ENCODE measurements at regions not wholly inside any gene's neighbourhood (a gene's known extent, or its start where the extent isn't known, plus 50 kb on each side); places are given as distances from the start of the nearest gene placed in this dataset.
A peak's percentile ranks its signal among the peaks of the same experiment; 100 is the strongest.
"Not testable (repeated sequence)": the region's sequence is repeated elsewhere in the genome, so short reads cannot be mapped to it uniquely, and the experiment has no call there.

DNA sequence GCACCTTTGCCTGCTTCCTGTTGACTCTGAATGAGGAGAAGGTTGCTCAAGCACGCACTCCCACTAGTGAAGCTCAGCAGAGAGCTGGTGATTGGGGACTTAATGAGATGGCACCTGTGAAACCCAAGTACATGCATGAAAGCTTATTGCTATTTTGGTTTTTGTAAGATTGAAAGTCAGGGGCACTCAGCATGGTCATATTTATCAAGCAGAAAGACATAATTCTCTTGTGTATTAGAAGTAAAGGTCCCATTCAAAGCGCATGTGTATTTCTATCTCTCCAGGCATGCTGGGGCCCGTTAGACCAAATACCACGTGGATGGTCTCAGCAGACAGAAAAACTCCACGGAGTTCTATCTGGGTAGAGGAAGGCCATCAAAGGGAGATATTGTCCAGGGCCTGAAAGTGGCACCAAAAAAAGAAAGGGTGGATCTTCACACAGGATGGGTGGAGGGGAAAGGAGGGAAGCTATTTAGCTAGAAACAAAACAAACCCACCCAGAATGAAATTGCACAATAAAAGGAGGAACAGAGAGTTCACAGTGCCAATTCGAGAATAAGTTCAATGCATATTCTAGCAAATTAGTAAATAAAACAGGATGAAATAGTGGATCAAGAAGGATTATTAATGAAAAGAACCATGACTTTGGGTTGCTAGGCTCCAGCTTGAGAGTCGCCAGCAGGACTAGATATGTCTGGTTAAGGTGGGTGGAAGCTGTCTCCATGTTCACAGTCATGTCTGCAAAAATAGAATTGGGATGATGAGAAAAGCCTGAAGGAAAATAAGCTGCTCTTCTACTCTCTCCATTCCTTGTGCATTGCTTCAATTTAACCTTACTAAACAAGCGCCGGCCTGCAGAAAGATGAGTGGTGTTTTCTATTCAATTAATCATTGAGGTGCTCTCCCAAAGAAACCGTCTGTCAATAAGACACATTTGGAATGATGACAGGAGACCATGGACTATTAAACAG is 224.9 kb upstream of the DTNBP1 start:
- Histone ChIP-seq H3K36me3 (ENCODE audit: control insufficient read depth, insufficient read depth, low read length) (no peaks in the 10 kb centered on the region), H3K4me1 (ENCODE audit: control insufficient read depth, insufficient read depth, low read length) (peaks cover 6% of the 10 kb centered on the region), H3K4me3 (ENCODE audit: low read length) (no peak overlapping the region), H3K27ac (ENCODE audit: low read length) (no peak overlapping the region), H3K9me3 (ENCODE audit: control insufficient read depth, insufficient read depth, low read length) (no peaks in the 10 kb centered on the region), H3K27me3 (ENCODE audit: control insufficient read depth, insufficient read depth, low read length) (no peaks in the 10 kb centered on the region)
- Mint-ChIP-seq H3K36me3 (no peaks in the 10 kb centered on the region), H3K9me3 (no peaks in the 10 kb centered on the region), H3K4me3 (peak overlapping the region; percentile 73), H3K27me3 (ENCODE audit: low read depth in 2 of 2) (no peaks in the 10 kb centered on the region), H3K4me1 (peaks cover 18 to 38% of the 10 kb centered on the region in 2 donors), H3K27ac (peak overlapping the region; percentile 82 to 86)
- ATAC-seq (no peak), DNase-seq (no peak)
- WGBS (ENCODE audit: insufficient coverage) = 70% methylated on average over 8 of the region's 10 CpGs
- TF ChIP-seq, protein P1, sequence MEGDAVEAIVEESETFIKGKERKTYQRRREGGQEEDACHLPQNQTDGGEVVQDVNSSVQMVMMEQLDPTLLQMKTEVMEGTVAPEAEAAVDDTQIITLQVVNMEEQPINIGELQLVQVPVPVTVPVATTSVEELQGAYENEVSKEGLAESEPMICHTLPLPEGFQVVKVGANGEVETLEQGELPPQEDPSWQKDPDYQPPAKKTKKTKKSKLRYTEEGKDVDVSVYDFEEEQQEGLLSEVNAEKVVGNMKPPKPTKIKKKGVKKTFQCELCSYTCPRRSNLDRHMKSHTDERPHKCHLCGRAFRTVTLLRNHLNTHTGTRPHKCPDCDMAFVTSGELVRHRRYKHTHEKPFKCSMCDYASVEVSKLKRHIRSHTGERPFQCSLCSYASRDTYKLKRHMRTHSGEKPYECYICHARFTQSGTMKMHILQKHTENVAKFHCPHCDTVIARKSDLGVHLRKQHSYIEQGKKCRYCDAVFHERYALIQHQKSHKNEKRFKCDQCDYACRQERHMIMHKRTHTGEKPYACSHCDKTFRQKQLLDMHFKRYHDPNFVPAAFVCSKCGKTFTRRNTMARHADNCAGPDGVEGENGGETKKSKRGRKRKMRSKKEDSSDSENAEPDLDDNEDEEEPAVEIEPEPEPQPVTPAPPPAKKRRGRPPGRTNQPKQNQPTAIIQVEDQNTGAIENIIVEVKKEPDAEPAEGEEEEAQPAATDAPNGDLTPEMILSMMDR (IDR thresholded peaks at IDR 0.05) = no peak
- intact Hi-C loops (cut with micrococcal nuclease) = no loop called here

DNA sequence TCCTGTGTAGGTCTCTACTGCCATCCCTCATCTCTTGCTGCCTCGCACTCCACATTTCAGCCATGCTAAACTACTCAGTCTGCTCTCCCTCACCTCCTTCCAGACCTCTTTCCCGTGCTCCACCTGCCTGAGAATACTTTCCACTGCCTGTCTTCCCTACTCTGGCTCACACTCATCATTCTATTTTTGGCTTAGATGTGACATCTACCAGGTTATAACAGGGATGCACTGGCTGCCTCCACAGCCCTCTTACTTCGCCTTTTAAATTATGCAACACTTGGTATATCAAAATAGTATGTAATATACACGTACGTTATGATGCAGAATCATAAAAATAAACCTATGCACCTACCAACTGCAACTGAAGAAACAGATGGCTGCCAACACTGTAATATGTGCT is 222.8 kb upstream of the DTNBP1 start:
- peaks cover 11% of the 10 kb centered on the region for H3K4me1 ChIP-seq (ENCODE audit: control insufficient read depth, insufficient read depth, low read length)
- ATAC-seq = no peak
- H3K9me3 ChIP-seq (ENCODE audit: control insufficient read depth, insufficient read depth, low read length) = no peaks in the 10 kb centered on the region
- no peak overlapping the region for H3K4me3 ChIP-seq (ENCODE audit: low read length)
- DNase-seq = no peak
- H3K4me1 Mint-ChIP-seq = peaks cover 29 to 44% of the 10 kb centered on the region in 2 donors
- H3K36me3 Mint-ChIP-seq = no peaks in the 10 kb centered on the region
- H3K9me3 Mint-ChIP-seq = peaks cover 0 to 2% of the 10 kb centered on the region in 2 donors
- H3K27ac ChIP-seq (ENCODE audit: low read length) = no peak overlapping the region
- no peaks in the 10 kb centered on the region for H3K27me3 ChIP-seq (ENCODE audit: control insufficient read depth, insufficient read depth, low read length)
- H3K27ac Mint-ChIP-seq = no peak overlapping the region
- H3K4me3 Mint-ChIP-seq = no peak overlapping the region
- WGBS (ENCODE audit: insufficient coverage) = 98% methylated on average over 5 of the region's 5 CpGs
- TF ChIP-seq, protein P1 (IDR thresholded peaks at IDR 0.05) = no peak
- intact Hi-C loops (cut with micrococcal nuclease) = no loop called here
- H3K27me3 Mint-ChIP-seq (ENCODE audit: low read depth in 2 of 2) = no peaks in the 10 kb centered on the region
- no peaks in the 10 kb centered on the region for H3K36me3 ChIP-seq (ENCODE audit: control insufficient read depth, insufficient read depth, low read length)

DNA sequence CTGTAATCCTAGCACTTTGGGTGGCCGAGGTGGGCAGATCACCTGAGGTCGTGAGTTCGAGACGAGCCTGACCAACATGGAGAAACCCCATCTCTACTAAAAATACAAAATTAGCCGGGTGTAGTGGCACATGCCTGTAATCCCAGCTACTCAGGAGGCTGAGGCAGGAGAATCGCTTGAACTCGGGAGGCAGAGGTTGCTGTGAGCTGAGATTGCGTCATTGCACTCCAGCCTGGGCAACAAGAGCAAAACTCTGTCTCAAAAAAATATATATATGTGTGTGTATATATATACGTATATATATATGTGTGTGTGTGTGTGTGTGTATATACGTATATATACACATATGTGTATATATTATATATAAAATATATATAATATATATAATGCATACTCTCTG is 220.8 kb upstream of the DTNBP1 start:
- intact Hi-C loops (cut with micrococcal nuclease); H3K27ac ChIP-seq (ENCODE audit: low read length): not testable (repeated sequence)
- H3K4me1 ChIP-seq (ENCODE audit: control insufficient read depth, insufficient read depth, low read length) = peaks cover 21% of the 10 kb centered on the region

GRCh38 chr6:15882915-15883314 is 220.1 kb upstream of the DTNBP1 start:
- H3K4me3 Mint-ChIP-seq = no peak overlapping the region
- no peaks in the 10 kb centered on the region for H3K27me3 Mint-ChIP-seq (ENCODE audit: low read depth in 2 of 2)
- Histone ChIP-seq H3K27ac (ENCODE audit: low read length) (no peak overlapping the region), H3K4me3 (ENCODE audit: low read length) (no peak overlapping the region), H3K4me1 (ENCODE audit: control insufficient read depth, insufficient read depth, low read length) (peaks cover 21% of the 10 kb centered on the region), H3K27me3 (ENCODE audit: control insufficient read depth, insufficient read depth, low read length) (no peaks in the 10 kb centered on the region), H3K36me3 (ENCODE audit: control insufficient read depth, insufficient read depth, low read length) (no peaks in the 10 kb centered on the region), H3K9me3 (ENCODE audit: control insufficient read depth, insufficient read depth, low read length) (no peaks in the 10 kb centered on the region)
- no peak for ATAC-seq
- TF ChIP-seq, protein P1 (IDR thresholded peaks at IDR 0.05) = no peak
- peaks cover 42 to 47% of the 10 kb centered on the region in 2 donors for H3K4me1 Mint-ChIP-seq
- intact Hi-C loops (cut with micrococcal nuclease) = no loop called here
- no peaks in the 10 kb centered on the region for H3K36me3 Mint-ChIP-seq
- H3K27ac Mint-ChIP-seq = no peak overlapping the region
- peaks cover 0 to 2% of the 10 kb centered on the region in 2 donors for H3K9me3 Mint-ChIP-seq
- WGBS (ENCODE audit: insufficient coverage) = 97% methylated on average over 6 of the region's 6 CpGs
- DNase-seq = no peak

More for the DNA sequence above, 220.8 kb upstream of the DTNBP1 start:
- ATAC-seq; H3K27me3 Mint-ChIP-seq (ENCODE audit: low read depth in 2 of 2); H3K36me3 ChIP-seq (ENCODE audit: control insufficient read depth, insufficient read depth, low read length); H3K36me3 Mint-ChIP-seq; H3K27me3 ChIP-seq (ENCODE audit: control insufficient read depth, insufficient read depth, low read length); H3K27ac Mint-ChIP-seq; H3K4me3 Mint-ChIP-seq; H3K9me3 ChIP-seq (ENCODE audit: control insufficient read depth, insufficient read depth, low read length); H3K4me3 ChIP-seq (ENCODE audit: low read length); H3K9me3 Mint-ChIP-seq; DNase-seq: not testable (repeated sequence)
- WGBS (ENCODE audit: insufficient coverage) = 90% methylated on average over 4 of the region's 10 CpGs
- H3K4me1 Mint-ChIP-seq = peaks cover 48 to 52% of the 10 kb centered on the region in 2 donors
